ENCODE measurements at regions not wholly inside any gene's neighbourhood (a gene's known extent, or its start where the extent isn't known, plus 50 kb on each side); places are given as distances from the start of the nearest gene placed in this dataset.

DNA sequence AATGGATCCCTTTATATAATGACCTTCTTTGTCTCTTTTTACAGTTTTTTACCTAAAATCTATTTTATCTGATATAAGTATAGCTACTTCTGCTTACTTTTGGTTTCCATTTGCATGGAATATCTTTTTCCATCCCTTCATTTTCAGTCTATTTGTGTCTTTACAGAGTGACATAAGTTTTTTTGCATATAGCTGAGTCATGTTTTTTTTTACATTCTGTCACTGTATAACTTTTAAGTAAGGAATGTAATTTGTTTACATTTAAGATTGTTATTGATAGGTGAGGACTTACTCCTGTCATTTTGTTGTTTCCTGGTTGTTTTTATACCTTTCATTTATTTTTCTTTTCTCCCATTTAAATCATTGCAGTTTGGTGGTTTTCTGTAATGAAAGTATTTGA, 402.7 kb upstream of the ADGRL2 start:
- no peak overlapping the region for H3K4me3 ChIP-seq (replicated peaks; ENCODE audit: low read depth, low read length)
- DNase-seq (ENCODE audit: extremely low read depth, low read depth) = no peak
- TF ChIP-seq, protein P1, sequence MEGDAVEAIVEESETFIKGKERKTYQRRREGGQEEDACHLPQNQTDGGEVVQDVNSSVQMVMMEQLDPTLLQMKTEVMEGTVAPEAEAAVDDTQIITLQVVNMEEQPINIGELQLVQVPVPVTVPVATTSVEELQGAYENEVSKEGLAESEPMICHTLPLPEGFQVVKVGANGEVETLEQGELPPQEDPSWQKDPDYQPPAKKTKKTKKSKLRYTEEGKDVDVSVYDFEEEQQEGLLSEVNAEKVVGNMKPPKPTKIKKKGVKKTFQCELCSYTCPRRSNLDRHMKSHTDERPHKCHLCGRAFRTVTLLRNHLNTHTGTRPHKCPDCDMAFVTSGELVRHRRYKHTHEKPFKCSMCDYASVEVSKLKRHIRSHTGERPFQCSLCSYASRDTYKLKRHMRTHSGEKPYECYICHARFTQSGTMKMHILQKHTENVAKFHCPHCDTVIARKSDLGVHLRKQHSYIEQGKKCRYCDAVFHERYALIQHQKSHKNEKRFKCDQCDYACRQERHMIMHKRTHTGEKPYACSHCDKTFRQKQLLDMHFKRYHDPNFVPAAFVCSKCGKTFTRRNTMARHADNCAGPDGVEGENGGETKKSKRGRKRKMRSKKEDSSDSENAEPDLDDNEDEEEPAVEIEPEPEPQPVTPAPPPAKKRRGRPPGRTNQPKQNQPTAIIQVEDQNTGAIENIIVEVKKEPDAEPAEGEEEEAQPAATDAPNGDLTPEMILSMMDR (IDR thresholded peaks at IDR 0.05; ENCODE audit: low read depth, low read length, missing control alignments) = no peak

DNA sequence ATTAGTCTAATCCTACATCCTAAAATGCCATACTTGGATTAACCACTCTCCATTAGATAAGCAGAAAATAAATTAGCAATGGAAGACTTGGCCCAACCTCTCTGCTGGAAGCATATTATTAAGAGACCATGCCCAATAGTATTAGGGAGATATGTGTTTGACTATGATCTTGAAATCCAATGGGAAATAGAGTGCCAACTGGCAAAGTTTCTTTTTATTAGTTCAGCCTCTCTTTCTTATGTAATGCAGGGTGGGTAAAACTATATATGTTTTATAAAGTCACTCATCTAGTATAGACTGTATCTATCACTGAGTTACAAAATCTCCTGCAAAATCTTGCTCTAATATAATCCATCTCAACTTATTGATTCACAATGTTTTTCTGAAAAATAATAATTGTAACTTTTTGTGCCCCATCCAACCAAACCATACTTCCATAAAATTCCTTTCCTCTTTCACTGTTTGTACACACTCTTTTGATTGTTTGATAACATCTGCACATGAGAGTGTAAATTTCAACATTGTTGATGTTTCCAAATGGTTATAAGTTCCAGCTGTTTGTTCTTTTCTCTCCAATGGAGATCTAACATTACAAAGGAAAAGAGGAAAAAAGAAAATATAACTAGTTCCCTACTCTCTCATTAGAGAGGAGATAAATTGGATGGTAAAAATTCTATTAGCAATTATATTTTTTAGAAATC, 408.1 kb upstream of the ADGRL2 start:
- H3K4me3 ChIP-seq (replicated peaks; ENCODE audit: low read depth, low read length) = no peak overlapping the region
- DNase-seq (ENCODE audit: extremely low read depth, low read depth) = no peak
- TF ChIP-seq, protein P1 (IDR thresholded peaks at IDR 0.05; ENCODE audit: low read depth, low read length, missing control alignments) = no peak

DNA sequence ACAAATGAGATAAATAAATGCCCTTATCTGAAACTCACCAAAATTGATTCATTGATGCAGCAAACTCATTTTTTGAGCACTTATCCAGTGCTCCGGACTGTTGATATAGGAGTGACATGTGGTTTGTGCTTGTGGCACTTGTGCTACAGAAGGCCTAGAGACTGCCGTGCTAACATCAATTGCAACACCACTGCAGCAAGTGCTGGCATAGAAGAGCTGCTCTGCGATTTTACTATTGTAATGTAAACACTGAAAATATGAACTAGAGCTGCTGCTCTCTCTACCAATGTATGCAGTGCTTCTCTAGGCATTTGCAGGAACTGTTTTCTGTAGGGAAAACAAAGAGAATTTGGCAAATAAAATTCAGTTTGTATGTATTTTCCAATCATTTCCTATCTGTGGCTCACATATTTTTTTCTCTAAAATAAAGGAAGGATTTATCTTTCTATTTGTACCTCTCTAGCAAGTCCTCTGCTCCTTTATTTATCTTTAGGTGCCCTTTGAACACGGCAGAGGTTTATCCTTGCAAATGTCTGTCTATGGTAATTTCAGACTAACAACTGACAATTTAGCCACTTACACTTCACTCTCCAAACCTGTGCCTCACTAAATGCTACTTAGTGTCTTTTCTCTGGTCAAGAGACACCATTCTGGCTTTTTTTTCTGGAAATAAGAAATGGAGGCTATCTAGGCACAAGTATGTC, 409.5 kb upstream of the ADGRL2 start:
- TF ChIP-seq, protein P1 (IDR thresholded peaks at IDR 0.05; ENCODE audit: low read depth, low read length, missing control alignments) = no peak

DNA sequence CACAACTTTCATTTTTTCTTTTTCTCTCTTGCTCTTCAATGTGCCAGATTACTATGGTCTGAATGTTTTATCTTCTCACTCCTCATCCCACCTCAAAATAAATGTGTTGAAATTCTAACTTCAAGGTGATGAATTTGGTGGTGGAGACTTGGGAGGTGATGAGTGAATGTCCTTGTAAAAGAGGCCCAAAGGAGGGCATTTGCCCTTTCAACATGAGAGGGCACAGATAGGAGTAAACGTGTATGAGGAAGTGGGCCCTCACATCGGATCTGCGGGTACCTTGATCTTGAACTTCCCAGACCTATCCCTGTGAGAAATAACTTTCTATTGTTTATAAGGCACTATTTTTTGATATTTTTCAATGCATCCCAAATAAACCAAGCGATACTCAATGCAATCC, 412.3 kb upstream of the ADGRL2 start:
- H3K4me3 ChIP-seq (replicated peaks; ENCODE audit: low read depth, low read length) = no peak overlapping the region
- TF ChIP-seq, protein P1 (IDR thresholded peaks at IDR 0.05; ENCODE audit: low read depth, low read length, missing control alignments) = no peak
- DNase-seq (ENCODE audit: extremely low read depth, low read depth) = no peak

More for the DNA sequence above, 409.5 kb upstream of the ADGRL2 start:
- no peak overlapping the region for H3K4me3 ChIP-seq (replicated peaks; ENCODE audit: low read depth, low read length)
- no peak for DNase-seq (ENCODE audit: extremely low read depth, low read depth)

DNA sequence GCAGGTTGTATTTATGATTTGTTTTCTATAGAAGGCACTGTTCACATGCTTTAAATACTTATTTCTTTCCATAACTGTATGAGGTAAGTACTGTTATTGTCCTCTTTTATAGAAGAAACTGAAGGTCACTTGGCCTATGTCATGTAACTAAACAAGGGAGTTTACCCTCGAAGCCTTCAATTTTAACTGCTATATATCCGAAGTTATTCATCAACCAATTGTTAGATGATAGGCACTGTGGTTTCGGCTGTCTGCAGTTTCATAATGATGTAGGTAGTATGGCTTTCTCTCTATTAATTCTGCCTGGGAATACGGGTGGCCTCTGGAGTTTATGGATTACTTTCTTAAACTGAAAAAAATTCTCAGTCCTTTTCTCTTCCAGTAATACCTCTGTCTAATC, 413.3 kb upstream of the ADGRL2 start:
- TF ChIP-seq, protein P1 (IDR thresholded peaks at IDR 0.05; ENCODE audit: low read depth, low read length, missing control alignments) = no peak
- no peak overlapping the region for H3K4me3 ChIP-seq (replicated peaks; ENCODE audit: low read depth, low read length)
- no peak for DNase-seq (ENCODE audit: extremely low read depth, low read depth)

DNA sequence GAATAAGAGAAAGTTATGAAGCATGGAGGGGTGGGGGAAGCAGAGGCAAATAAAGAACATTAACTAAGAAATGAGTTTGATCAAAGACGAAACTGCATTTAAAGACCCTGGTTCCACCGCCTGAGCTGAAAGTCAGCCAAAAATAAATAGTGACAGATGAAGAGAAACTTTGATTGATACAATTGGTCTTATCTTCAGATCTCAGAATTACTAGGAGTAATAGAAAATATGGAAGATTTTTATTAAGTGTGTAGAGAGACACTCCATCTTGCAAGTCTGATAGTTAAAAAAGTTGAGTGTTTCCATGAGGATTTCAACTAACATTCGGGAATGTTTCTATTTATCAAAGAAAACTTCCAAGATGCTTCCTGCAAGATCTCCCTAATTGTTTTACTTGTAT, 418.2 kb upstream of the ADGRL2 start:
- TF ChIP-seq, protein P1 (IDR thresholded peaks at IDR 0.05; ENCODE audit: low read depth, low read length, missing control alignments) = no peak
- H3K4me3 ChIP-seq (replicated peaks; ENCODE audit: low read depth, low read length) = no peak overlapping the region
- no peak for DNase-seq (ENCODE audit: extremely low read depth, low read depth)
